VCaP (cell line): ENCODE measurements at regions not wholly inside any gene's neighbourhood (a gene's known extent, or its start where the extent isn't known, plus 50 kb on each side); places are given as distances from the start of the nearest gene placed in this dataset.
"Not testable (repeated sequence)": the region's sequence is repeated elsewhere in the genome, so short reads cannot be mapped to it uniquely, and the experiment has no call there.

ENCODE experiments used
- H3K27ac ChIP-seq: fragments of 450-650 bp; 2 replicates; pipeline ENCODE4 v1.5.1; 2017
- CTCF ChIP-seq: fragments of 450-650 bp; conservative IDR thresholded peaks from 2 replicates; pipeline ENCODE4 v1.5.1; 2017; ENCODE audit warnings: mild to moderate bottlenecking, moderate library complexity

- TF ChIP-seq CTCF = no peak
- H3K27ac ChIP-seq = no peak overlapping the region
Observed at GRCh38 chr18:70559446-70559845, 270.6 kb downstream of the SOCS6 start.

GRCh38 chr18:70558371-70558770, 269.5 kb downstream of the SOCS6 start:
- TF ChIP-seq CTCF = no peak
- no peak overlapping the region for H3K27ac ChIP-seq

- no peak for TF ChIP-seq CTCF
- no peak overlapping the region for H3K27ac ChIP-seq
Observed at GRCh38 chr18:70554854-70555445, 266.1 kb downstream of the SOCS6 start.

GRCh38 chr18:70553936-70554260, 265.1 kb downstream of the SOCS6 start:
- no peak for TF ChIP-seq CTCF

GRCh38 chr18:70553245-70553935, 264.5 kb downstream of the SOCS6 start:
- no peak for TF ChIP-seq CTCF
- H3K27ac ChIP-seq = no peak overlapping the region

More at GRCh38 chr18:70553936-70554260, 265.1 kb downstream of the SOCS6 start:
- no peak overlapping the region for H3K27ac ChIP-seq

- no peak for TF ChIP-seq CTCF
- no peak overlapping the region for H3K27ac ChIP-seq
Observed at GRCh38 chr18:70536370-70537062, 247.7 kb downstream of the SOCS6 start.

GRCh38 chr18:70535041-70535440, 246.2 kb downstream of the SOCS6 start:
- no peak for TF ChIP-seq CTCF
- no peak overlapping the region for H3K27ac ChIP-seq

- not testable (repeated sequence) for H3K27ac ChIP-seq
Observed at GRCh38 chr18:70525322-70525721, 236.5 kb downstream of the SOCS6 start.
